Renal pelvis (tissue), 1 donor: ENCODE measurements at regions not wholly inside any gene's neighbourhood (a gene's known extent, or its start where the extent isn't known, plus 50 kb on each side); places are given as distances from the start of the nearest gene placed in this dataset.

Experiments
- DNase-seq: peaks from one replicate; pipeline ENCODE4 v3.0.0-alpha.2; 2013

- no peak for DNase-seq
Measured at GRCh38 chr12:91968076-91968776, 177.4 kb downstream of the BTG1 start.

- no peak for DNase-seq
Measured at GRCh38 chr12:91967590-91967989, 178.1 kb downstream of the BTG1 start.

GRCh38 chr12:91965781-91966180 lies 179.9 kb downstream of the BTG1 start:
- DNase-seq, result no peak

GRCh38 chr12:91964501-91964900 lies 181.1 kb downstream of the BTG1 start:
- no peak for DNase-seq

GRCh38 chr12:91959220-91959619 lies 186.4 kb downstream of the BTG1 start:
- no peak for DNase-seq

- DNase-seq, result no peak
Measured at GRCh38 chr12:91958816-91959215, 186.8 kb downstream of the BTG1 start.

- no peak for DNase-seq
Measured at GRCh38 chr12:91954747-91955146, 190.9 kb downstream of the BTG1 start.

- no peak for DNase-seq
Measured at GRCh38 chr12:91954326-91954725, 191.3 kb downstream of the BTG1 start.

- DNase-seq, result no peak
Measured at GRCh38 chr12:91952916-91953315, 192.7 kb downstream of the BTG1 start.

- DNase-seq, result no peak
Measured at GRCh38 chr12:91951571-91951970, 194.1 kb downstream of the BTG1 start.

GRCh38 chr12:91948504-91948903 lies 197.1 kb downstream of the BTG1 start:
- DNase-seq, result no peak

- DNase-seq, result no peak
Measured at GRCh38 chr12:91947459-91947858, 198.2 kb downstream of the BTG1 start.

GRCh38 chr12:91944637-91945036 lies 201.0 kb downstream of the BTG1 start:
- DNase-seq, result no peak

GRCh38 chr12:91940826-91941570 lies 204.6 kb downstream of the BTG1 start:
- DNase-seq, result no peak

GRCh38 chr12:91940322-91940721 lies 205.3 kb downstream of the BTG1 start:
- no peak for DNase-seq

- no peak for DNase-seq
Measured at GRCh38 chr12:91937706-91938105, 207.9 kb downstream of the BTG1 start.

GRCh38 chr12:91937009-91937408 lies 208.6 kb downstream of the BTG1 start:
- no peak for DNase-seq

GRCh38 chr12:91935296-91935695 lies 210.3 kb downstream of the BTG1 start:
- peak; percentile 31 for DNase-seq

- DNase-seq, result no peak
Measured at GRCh38 chr12:91931111-91931510, 214.5 kb downstream of the BTG1 start.

GRCh38 chr12:91928501-91928900 lies 217.1 kb downstream of the BTG1 start:
- DNase-seq, result no peak

- no peak for DNase-seq
Measured at GRCh38 chr12:91926848-91927247, 218.8 kb downstream of the BTG1 start.

- no peak for DNase-seq
Measured at GRCh38 chr12:91924827-91925226, 220.8 kb downstream of the BTG1 start.

GRCh38 chr12:91923864-91924263 lies 221.8 kb downstream of the BTG1 start:
- no peak for DNase-seq

- DNase-seq, result no peak
Measured at GRCh38 chr12:91922674-91923073, 223.0 kb downstream of the BTG1 start.
